ENCODE measurements at regions not wholly inside any gene's neighbourhood (a gene's known extent, or its start where the extent isn't known, plus 50 kb on each side); places are given as distances from the start of the nearest gene placed in this dataset.

DNA sequence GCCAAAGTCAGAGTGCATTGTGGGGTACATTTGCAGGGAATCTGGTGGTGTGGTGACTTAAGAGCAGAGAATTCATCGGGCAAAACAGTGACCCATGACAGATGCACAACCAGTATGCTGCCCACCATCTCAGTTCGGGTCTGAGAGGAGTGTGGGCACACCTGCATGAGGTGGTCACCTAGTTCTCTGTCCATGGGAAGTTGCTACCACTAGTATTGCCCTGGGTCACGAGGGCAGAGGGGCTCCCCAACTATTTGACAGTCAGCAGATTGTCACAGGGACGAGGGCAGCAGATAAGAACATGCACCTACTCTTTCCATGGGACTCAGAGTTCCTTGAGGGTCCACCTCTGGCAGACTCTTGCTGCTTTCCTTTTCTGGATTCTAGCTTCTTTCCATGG lies 305.2 kb upstream of the MAOA start:
- Histone ChIP-seq H3K4me2 (ENCODE audit: low read length) (no peak overlapping the region), H3K36me3 (ENCODE audit: insufficient read depth, low read length) (no peaks in the 10 kb centered on the region), H3K9me3 (ENCODE audit: low read length) (no peaks in the 10 kb centered on the region), H2AFZ (ENCODE audit: low read length) (no peak overlapping the region), H4K20me1 (ENCODE audit: insufficient read depth, low read length) (no peaks in the 10 kb centered on the region), H3K9me2 (ENCODE audit: insufficient read depth, low read length) (no peaks in the 10 kb centered on the region), H3K79me2 (ENCODE audit: insufficient read depth, low read depth, low read length) (no peaks in the 10 kb centered on the region), H3K27ac (ENCODE audit: low read depth, low read length, poor library complexity, severe bottlenecking) (no peak overlapping the region), H3K4me1 (ENCODE audit: insufficient read depth, low read length, poor library complexity, severe bottlenecking) (no peaks in the 10 kb centered on the region), H3K4me3 (ENCODE audit: low read depth, low read length, poor library complexity, severe bottlenecking) (no peak overlapping the region)
- POLR2A ChIA-PET: no interaction called here
- BruUV-seq (replicated peaks): no TSS peak
- TF ChIP-seq, protein P1, sequence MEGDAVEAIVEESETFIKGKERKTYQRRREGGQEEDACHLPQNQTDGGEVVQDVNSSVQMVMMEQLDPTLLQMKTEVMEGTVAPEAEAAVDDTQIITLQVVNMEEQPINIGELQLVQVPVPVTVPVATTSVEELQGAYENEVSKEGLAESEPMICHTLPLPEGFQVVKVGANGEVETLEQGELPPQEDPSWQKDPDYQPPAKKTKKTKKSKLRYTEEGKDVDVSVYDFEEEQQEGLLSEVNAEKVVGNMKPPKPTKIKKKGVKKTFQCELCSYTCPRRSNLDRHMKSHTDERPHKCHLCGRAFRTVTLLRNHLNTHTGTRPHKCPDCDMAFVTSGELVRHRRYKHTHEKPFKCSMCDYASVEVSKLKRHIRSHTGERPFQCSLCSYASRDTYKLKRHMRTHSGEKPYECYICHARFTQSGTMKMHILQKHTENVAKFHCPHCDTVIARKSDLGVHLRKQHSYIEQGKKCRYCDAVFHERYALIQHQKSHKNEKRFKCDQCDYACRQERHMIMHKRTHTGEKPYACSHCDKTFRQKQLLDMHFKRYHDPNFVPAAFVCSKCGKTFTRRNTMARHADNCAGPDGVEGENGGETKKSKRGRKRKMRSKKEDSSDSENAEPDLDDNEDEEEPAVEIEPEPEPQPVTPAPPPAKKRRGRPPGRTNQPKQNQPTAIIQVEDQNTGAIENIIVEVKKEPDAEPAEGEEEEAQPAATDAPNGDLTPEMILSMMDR (conservative IDR thresholded peaks at IDR 0.05; ENCODE audit: low read length): no peak
- TF ChIP-seq EZH2phosphoT487 (IDR thresholded peaks at IDR 0.05; ENCODE audit: borderline replicate concordance, low read depth, low read length): no peak
- CTCF ChIA-PET (ENCODE audit: unreplicated experiment): no interaction called here
- intact Hi-C loops (cut with micrococcal nuclease; ENCODE audit: unreplicated experiment): no loop called here
- no peak for DNase-seq (ENCODE audit: low spot score)

DNA sequence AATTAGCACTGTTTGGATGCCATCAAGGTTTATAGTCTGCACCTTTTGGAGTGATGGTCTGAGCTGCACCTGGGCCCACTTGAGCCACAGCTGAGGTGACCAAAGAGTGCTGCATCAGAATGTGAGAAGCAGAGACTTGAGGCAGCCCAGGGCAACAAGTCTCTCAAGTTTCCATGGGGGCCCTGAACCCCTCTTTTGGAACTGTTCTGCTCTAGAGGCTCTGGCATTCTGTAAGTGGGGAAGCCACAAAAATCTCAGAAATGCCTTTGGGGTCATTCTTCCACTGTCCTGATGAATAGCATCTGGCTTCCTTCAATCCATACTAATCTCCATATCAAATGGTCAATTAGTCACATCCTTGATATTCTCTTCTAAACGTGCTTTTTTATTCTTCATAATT lies 298.4 kb upstream of the MAOA start:
- no TSS peak for BruUV-seq (replicated peaks)
- Histone ChIP-seq H3K9me3 (ENCODE audit: low read length) (no peaks in the 10 kb centered on the region), H3K9me2 (ENCODE audit: insufficient read depth, low read length) (no peaks in the 10 kb centered on the region), H3K4me2 (ENCODE audit: low read length) (no peak overlapping the region), H3K36me3 (ENCODE audit: insufficient read depth, low read length) (no peaks in the 10 kb centered on the region), H4K20me1 (ENCODE audit: insufficient read depth, low read length) (no peaks in the 10 kb centered on the region), H3K4me3 (ENCODE audit: low read depth, low read length, poor library complexity, severe bottlenecking) (no peak overlapping the region), H3K4me1 (ENCODE audit: insufficient read depth, low read length, poor library complexity, severe bottlenecking) (no peaks in the 10 kb centered on the region), H3K79me2 (ENCODE audit: insufficient read depth, low read depth, low read length) (no peaks in the 10 kb centered on the region), H3K27ac (ENCODE audit: low read depth, low read length, poor library complexity, severe bottlenecking) (no peak overlapping the region), H2AFZ (ENCODE audit: low read length) (no peak overlapping the region)
- no peak for DNase-seq (ENCODE audit: low spot score)
- ChIA-PET CTCF (ENCODE audit: unreplicated experiment) (no interaction called here), POLR2A (no interaction called here)
- TF ChIP-seq, protein P1 (conservative IDR thresholded peaks at IDR 0.05; ENCODE audit: low read length): no peak
- no peak for TF ChIP-seq EZH2phosphoT487 (IDR thresholded peaks at IDR 0.05; ENCODE audit: borderline replicate concordance, low read depth, low read length)
- intact Hi-C loops (cut with micrococcal nuclease; ENCODE audit: unreplicated experiment): no loop called here

DNA sequence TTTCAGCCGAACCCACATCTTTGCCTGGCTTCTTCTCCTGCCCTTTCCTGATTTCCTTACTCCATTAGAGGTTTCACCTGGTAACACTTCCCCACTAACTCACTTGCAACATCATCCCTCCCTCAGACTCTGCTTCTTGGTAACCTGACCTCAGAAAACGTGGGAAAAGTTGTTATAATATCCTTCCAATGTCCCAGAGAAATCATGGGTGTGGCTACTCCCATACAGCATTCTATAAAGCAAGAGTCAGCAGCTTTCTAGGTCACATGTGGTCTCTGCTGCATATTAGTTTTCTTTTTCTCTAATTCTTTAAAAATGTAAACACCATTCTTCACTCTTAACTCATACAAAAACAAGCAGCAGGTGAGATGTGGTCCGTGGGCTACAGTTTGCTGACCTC lies 283.1 kb upstream of the MAOA start:
- Histone ChIP-seq H3K9me2 (ENCODE audit: insufficient read depth, low read length) (no peaks in the 10 kb centered on the region), H3K27ac (ENCODE audit: low read depth, low read length, poor library complexity, severe bottlenecking) (no peak overlapping the region), H3K4me2 (ENCODE audit: low read length) (no peak overlapping the region), H3K4me1 (ENCODE audit: insufficient read depth, low read length, poor library complexity, severe bottlenecking) (no peaks in the 10 kb centered on the region), H4K20me1 (ENCODE audit: insufficient read depth, low read length) (no peaks in the 10 kb centered on the region), H3K79me2 (ENCODE audit: insufficient read depth, low read depth, low read length) (no peaks in the 10 kb centered on the region), H2AFZ (ENCODE audit: low read length) (no peak overlapping the region), H3K9me3 (ENCODE audit: low read length) (no peaks in the 10 kb centered on the region), H3K36me3 (ENCODE audit: insufficient read depth, low read length) (no peaks in the 10 kb centered on the region), H3K4me3 (ENCODE audit: low read depth, low read length, poor library complexity, severe bottlenecking) (no peak overlapping the region)
- ChIA-PET POLR2A (no interaction called here), CTCF (ENCODE audit: unreplicated experiment) (no interaction called here)
- BruUV-seq (replicated peaks): no TSS peak
- intact Hi-C loops (cut with micrococcal nuclease; ENCODE audit: unreplicated experiment): no loop called here
- no peak for DNase-seq (ENCODE audit: low spot score)
- TF ChIP-seq, protein P1 (conservative IDR thresholded peaks at IDR 0.05; ENCODE audit: low read length): no peak
- TF ChIP-seq EZH2phosphoT487 (IDR thresholded peaks at IDR 0.05; ENCODE audit: borderline replicate concordance, low read depth, low read length): no peak
